Tibial nerve (tissue), 4 donors: ENCODE measurements at regions not wholly inside any gene's neighbourhood (a gene's known extent, or its start where the extent isn't known, plus 50 kb on each side); places are given as distances from the start of the nearest gene placed in this dataset.
"Not testable (repeated sequence)": the region's sequence is repeated elsewhere in the genome, so short reads cannot be mapped to it uniquely, and the experiment has no call there.

ENCODE experiments used
- EP300 ChIP-seq, 2 donors: sonication (generic); formaldehyde crosslinking; IDR thresholded peaks; one replicate each; pipeline ENCODE4 v1.6.1; 2017; ENCODE audit warnings: antibody characterized with exemption in 2 of 2, mild to moderate bottlenecking in 1 of 2
- POLR2A ChIP-seq, 2 donors: fragments of 450-650 bp; IDR thresholded peaks; one replicate each; pipeline ENCODE4 v1.6.1; 2017; ENCODE audit warnings: antibody characterized with exemption in 2 of 2, mild to moderate bottlenecking in 2 of 2, moderate library complexity in 2 of 2
- TF ChIP-seq, protein P1 (sequence below), 5 experiments: fragments of 200-600 bp in 3 of 5; fragments of 450-650 bp in 2 of 5; sonication (generic) in 3 of 5; IDR thresholded peaks; one replicate each; pipeline ENCODE4 v1.5.1; 2016 to 2019; ENCODE audit warnings: antibody characterized with exemption in 5 of 5, mild to moderate bottlenecking in 3 of 5, moderate library complexity in 2 of 5

DNA sequence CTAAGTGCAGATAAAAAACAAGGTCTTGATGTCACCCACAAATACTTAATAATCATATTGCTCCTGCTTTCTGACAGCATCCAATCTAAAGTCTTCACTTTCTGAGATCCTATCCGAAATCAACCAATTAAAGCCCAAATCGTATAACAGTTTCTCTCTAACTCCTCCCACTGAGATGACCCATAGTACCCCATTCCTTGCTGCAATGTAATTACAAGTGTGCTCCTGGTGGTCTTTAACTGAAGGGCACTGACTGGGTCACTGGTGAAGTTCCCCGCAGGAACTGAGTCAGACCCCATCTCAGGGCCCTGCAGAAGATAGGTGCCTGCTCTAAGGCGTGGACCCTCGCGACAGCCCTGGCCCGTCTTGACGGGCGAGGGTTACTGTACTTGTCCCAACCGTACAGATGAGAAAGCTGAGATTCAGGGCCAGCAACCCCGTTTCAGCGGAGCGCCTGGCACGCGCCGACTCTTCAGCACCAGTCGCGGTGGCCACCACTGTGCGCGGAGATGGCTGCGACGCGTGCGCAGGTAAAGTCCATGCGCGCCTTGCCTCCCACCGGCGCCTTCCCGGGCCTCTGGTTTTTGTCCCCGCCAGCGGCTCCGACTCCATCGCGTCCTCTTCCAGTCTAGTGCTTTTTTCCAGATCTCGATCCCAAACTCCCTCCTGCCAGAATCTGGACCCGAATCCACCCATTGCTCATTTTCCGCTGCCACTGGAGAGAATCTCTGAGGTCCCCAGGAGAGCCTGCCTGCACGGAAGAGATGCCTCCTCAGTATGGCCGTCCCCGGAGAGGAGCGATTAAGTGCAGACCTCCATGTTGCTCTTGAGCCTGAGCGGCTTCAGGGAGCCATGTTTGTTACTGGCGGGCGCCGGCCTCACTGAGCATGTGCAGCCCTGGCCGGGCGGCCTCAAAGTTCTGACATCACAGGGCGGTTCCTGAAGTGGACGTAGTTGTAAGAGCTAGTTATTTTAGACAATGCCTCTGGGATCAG, 541.7 kb downstream of the SPATA31A6 start:
- TF ChIP-seq, protein P1, sequence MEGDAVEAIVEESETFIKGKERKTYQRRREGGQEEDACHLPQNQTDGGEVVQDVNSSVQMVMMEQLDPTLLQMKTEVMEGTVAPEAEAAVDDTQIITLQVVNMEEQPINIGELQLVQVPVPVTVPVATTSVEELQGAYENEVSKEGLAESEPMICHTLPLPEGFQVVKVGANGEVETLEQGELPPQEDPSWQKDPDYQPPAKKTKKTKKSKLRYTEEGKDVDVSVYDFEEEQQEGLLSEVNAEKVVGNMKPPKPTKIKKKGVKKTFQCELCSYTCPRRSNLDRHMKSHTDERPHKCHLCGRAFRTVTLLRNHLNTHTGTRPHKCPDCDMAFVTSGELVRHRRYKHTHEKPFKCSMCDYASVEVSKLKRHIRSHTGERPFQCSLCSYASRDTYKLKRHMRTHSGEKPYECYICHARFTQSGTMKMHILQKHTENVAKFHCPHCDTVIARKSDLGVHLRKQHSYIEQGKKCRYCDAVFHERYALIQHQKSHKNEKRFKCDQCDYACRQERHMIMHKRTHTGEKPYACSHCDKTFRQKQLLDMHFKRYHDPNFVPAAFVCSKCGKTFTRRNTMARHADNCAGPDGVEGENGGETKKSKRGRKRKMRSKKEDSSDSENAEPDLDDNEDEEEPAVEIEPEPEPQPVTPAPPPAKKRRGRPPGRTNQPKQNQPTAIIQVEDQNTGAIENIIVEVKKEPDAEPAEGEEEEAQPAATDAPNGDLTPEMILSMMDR (IDR thresholded peaks at IDR 0.05) = not testable (repeated sequence)
- TF ChIP-seq POLR2A, EP300 (IDR thresholded peaks at IDR 0.05): not testable (repeated sequence)
